Body of pancreas (tissue), 4 donors: ENCODE measurements at regions not wholly inside any gene's neighbourhood (a gene's known extent, or its start where the extent isn't known, plus 50 kb on each side); places are given as distances from the start of the nearest gene placed in this dataset.

Experiments used
- POLR2A ChIP-seq, 3 donors: fragments of 450-650 bp; IDR thresholded peaks; one replicate each; pipeline ENCODE4 v1.6.1; 2016; ENCODE audit warnings: antibody characterized with exemption in 3 of 3, mild to moderate bottlenecking in 2 of 3
- TF ChIP-seq, protein P1 (sequence below), 7 experiments: fragments of 450-650 bp in 4 of 7; fragments of 200-600 bp in 3 of 7; sonication (generic) in 3 of 7; IDR thresholded peaks; one replicate each; pipeline ENCODE4 v1.5.1; 2016 to 2019; ENCODE audit warnings: antibody characterized with exemption in 7 of 7

DNA sequence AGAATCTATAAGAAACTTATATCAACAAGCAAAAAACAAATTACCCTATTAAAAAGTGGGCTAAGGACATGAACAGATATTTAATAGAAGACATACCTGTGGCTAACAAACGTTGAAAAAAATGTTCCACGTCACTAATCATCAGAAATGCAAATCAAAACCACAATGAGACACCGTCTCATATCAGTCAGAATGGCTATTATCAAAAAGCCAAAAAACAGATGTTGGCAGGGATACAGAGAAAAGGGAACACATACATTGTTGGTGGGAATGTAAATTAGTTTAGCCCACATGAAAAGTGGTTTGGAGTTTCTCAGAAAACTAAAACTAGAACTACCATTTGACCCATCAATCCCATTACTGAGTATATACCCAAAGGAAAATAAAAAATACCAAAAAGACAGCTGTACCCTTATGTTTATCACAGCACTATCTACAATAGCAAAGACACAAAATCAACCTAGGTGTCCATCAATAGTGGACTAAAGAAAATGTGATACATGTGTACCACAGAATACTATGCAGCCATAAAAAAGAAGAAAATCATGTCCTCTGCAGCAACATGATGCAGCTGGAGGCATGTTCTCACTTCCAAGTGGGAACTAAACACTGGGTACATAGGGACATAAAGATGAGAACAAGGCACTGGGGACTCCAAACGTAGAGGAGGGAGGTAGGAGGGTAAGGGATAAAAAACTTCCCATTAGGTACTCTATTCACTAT lies 83.8 kb upstream of the TMEM168 start:
- TF ChIP-seq, protein P1, sequence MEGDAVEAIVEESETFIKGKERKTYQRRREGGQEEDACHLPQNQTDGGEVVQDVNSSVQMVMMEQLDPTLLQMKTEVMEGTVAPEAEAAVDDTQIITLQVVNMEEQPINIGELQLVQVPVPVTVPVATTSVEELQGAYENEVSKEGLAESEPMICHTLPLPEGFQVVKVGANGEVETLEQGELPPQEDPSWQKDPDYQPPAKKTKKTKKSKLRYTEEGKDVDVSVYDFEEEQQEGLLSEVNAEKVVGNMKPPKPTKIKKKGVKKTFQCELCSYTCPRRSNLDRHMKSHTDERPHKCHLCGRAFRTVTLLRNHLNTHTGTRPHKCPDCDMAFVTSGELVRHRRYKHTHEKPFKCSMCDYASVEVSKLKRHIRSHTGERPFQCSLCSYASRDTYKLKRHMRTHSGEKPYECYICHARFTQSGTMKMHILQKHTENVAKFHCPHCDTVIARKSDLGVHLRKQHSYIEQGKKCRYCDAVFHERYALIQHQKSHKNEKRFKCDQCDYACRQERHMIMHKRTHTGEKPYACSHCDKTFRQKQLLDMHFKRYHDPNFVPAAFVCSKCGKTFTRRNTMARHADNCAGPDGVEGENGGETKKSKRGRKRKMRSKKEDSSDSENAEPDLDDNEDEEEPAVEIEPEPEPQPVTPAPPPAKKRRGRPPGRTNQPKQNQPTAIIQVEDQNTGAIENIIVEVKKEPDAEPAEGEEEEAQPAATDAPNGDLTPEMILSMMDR (IDR thresholded peaks at IDR 0.05) = no peak
- no peak for TF ChIP-seq POLR2A (IDR thresholded peaks at IDR 0.05)
